H9 (cell line): ENCODE measurements at regions not wholly inside any gene's neighbourhood (a gene's known extent, or its start where the extent isn't known, plus 50 kb on each side); places are given as distances from the start of the nearest gene placed in this dataset.

ENCODE experiments used
- DNase-seq: peaks from one replicate; pipeline ENCODE4 v3.0.0-alpha.2; 2017
- H2AFZ ChIP-seq: one replicate; pipeline ENCODE4 v1.6.1; 2013; ENCODE audit warnings: mild to moderate bottlenecking, low read length, control low read depth, moderate library complexity
- H2AK5ac ChIP-seq: 2 replicates; pipeline ENCODE4 v1.6.1; 2013; ENCODE audit warnings: low read length, control low read depth, mixed read lengths; ENCODE audit not compliant: insufficient read length
- H2BK120ac ChIP-seq: one replicate; pipeline ENCODE4 v1.6.1; 2013; ENCODE audit warnings: low read depth, mild to moderate bottlenecking, low read length, control low read depth, inconsistent platforms; ENCODE audit not compliant: poor library complexity, severe bottlenecking
- H2BK12ac ChIP-seq: 2 replicates; pipeline ENCODE4 v1.6.1; 2013; ENCODE audit warnings: low read length, control low read depth, mixed read lengths, low read depth; ENCODE audit not compliant: insufficient read length
- H2BK15ac ChIP-seq: 2 replicates; pipeline ENCODE4 v1.6.1; 2013; ENCODE audit warnings: low read depth, low read length, control low read depth
- H2BK20ac ChIP-seq: one replicate; pipeline ENCODE4 v1.6.1; 2013; ENCODE audit warnings: low read depth, mild to moderate bottlenecking, low read length, control low read depth, inconsistent platforms; ENCODE audit not compliant: poor library complexity, severe bottlenecking
- H2BK5ac ChIP-seq: 2 replicates; pipeline ENCODE4 v1.6.1; 2013; ENCODE audit warnings: low read length, control low read depth, mixed read lengths; ENCODE audit not compliant: insufficient read length
- H3K14ac ChIP-seq: 2 replicates; pipeline ENCODE4 v1.6.1; 2013; ENCODE audit warnings: low read length, control low read depth; ENCODE audit not compliant: insufficient read depth
- H3K18ac ChIP-seq: 2 replicates; pipeline ENCODE4 v1.6.1; 2013; ENCODE audit warnings: low read depth, mild to moderate bottlenecking, mixed read lengths, low read length, control low read depth; ENCODE audit not compliant: insufficient read length
- H3K23ac ChIP-seq: 2 replicates; pipeline ENCODE4 v1.6.1; 2013; ENCODE audit warnings: low read length, control low read depth, mixed read lengths, low read depth; ENCODE audit not compliant: insufficient read length
- H3K23me2 ChIP-seq: 2 replicates; pipeline ENCODE4 v1.6.1; 2013; ENCODE audit warnings: low read depth, mild to moderate bottlenecking, mixed read lengths, low read length, control low read depth; ENCODE audit not compliant: insufficient read length, poor library complexity, severe bottlenecking
- H3K27ac ChIP-seq: 2 replicates; pipeline ENCODE4 v1.5.1; 2013; ENCODE audit warnings: low read length, control low read depth, mixed read lengths, low read depth; ENCODE audit not compliant: insufficient read length
- H3K27me3 ChIP-seq: 2 replicates; pipeline ENCODE4 v1.6.1; 2013; ENCODE audit warnings: low read length, control low read depth, inconsistent platforms; ENCODE audit not compliant: insufficient read depth
- H3K4ac ChIP-seq: 2 replicates; pipeline ENCODE4 v1.6.1; 2013; ENCODE audit warnings: low read depth, mild to moderate bottlenecking, control low read depth, inconsistent platforms, low read length, moderate library complexity
- H3K4me1 ChIP-seq: 2 replicates; pipeline ENCODE4 v1.6.1; 2013; ENCODE audit warnings: low read length, control low read depth, inconsistent platforms; ENCODE audit not compliant: insufficient read depth
- H3K4me2 ChIP-seq: 2 replicates; pipeline ENCODE4 v1.6.1; 2013; ENCODE audit warnings: low read length, control low read depth, mixed read lengths; ENCODE audit not compliant: insufficient read length, insufficient read depth
- H3K56ac ChIP-seq: 2 replicates; pipeline ENCODE4 v1.6.1; 2013; ENCODE audit warnings: low read depth, mild to moderate bottlenecking, mixed read lengths, low read length, control low read depth; ENCODE audit not compliant: insufficient read length
- H3K79me1 ChIP-seq: 2 replicates; pipeline ENCODE4 v1.6.1; 2013; ENCODE audit warnings: low read depth, mild to moderate bottlenecking, moderate library complexity, low read length, control low read depth, inconsistent platforms; ENCODE audit not compliant: insufficient read depth, poor library complexity, severe bottlenecking
- H3K79me2 ChIP-seq: 2 replicates; pipeline ENCODE4 v1.6.1; 2013; ENCODE audit warnings: low read length, control low read depth, inconsistent platforms; ENCODE audit not compliant: insufficient read depth
- H3K9ac ChIP-seq: 2 replicates; pipeline ENCODE4 v1.6.1; 2013; ENCODE audit warnings: low read length, control low read depth, mixed read lengths; ENCODE audit not compliant: insufficient read length; ENCODE audit errors: extremely low read depth
- H3K9me3 ChIP-seq: one replicate; pipeline ENCODE4 v1.6.1; 2013; ENCODE audit warnings: low read depth, low read length, inconsistent platforms; ENCODE audit not compliant: control insufficient read depth
- H3T11ph ChIP-seq: one replicate; pipeline ENCODE4 v1.6.1; 2013; ENCODE audit warnings: mild to moderate bottlenecking, low read length, control low read depth, inconsistent platforms
- H4K20me1 ChIP-seq: one replicate; pipeline ENCODE4 v1.6.1; 2013; ENCODE audit not compliant: control insufficient read depth, insufficient read length, insufficient read depth
- H4K5ac ChIP-seq: 2 replicates; pipeline ENCODE4 v1.6.1; 2013; ENCODE audit warnings: low read depth, mild to moderate bottlenecking, mixed read lengths, low read length, control low read depth; ENCODE audit not compliant: insufficient read length
- H4K8ac ChIP-seq: replicated peaks from 2 replicates; pipeline ENCODE4 v1.6.1; 2013; ENCODE audit warnings: low read length, control low read depth, mixed read lengths, low read depth; ENCODE audit not compliant: insufficient read length
- H4K91ac ChIP-seq: 2 replicates; pipeline ENCODE4 v1.6.1; 2013; ENCODE audit warnings: low read depth, mild to moderate bottlenecking, moderate library complexity, mixed read lengths, low read length, control low read depth; ENCODE audit not compliant: insufficient read length
- H3K27ac Mint-ChIP-seq, 3 experiments: 2 replicates in 2 of 3; 3 replicates in 1 of 3; pipeline ENCODE4 v1.8.0; 2020 to 2021; ENCODE audit warnings: mixed read lengths in 3 of 3, mild to moderate bottlenecking in 1 of 3, moderate library complexity in 1 of 3
- H3K27me3 Mint-ChIP-seq: 2 replicates; pipeline ENCODE4 v1.8.0; 2021; ENCODE audit warnings: low read depth, mild to moderate bottlenecking, moderate library complexity, mixed read lengths
- H3K36me3 Mint-ChIP-seq, 3 experiments: 2 replicates in 2 of 3; 3 replicates in 1 of 3; pipeline ENCODE4 v1.8.0; 2020 to 2021; ENCODE audit warnings: low read depth in 3 of 3, mixed read lengths in 3 of 3; ENCODE audit not compliant: insufficient read depth in 1 of 3
- H3K4me1 Mint-ChIP-seq, 2 experiments: 2 replicates each; pipeline ENCODE4 v1.8.0; 2020; ENCODE audit warnings: mixed read lengths in 2 of 2
- H3K4me3 Mint-ChIP-seq, 2 experiments: 2 replicates in 1 of 2; 3 replicates in 1 of 2; pipeline ENCODE4 v1.8.0; 2020 to 2021; ENCODE audit warnings: mild to moderate bottlenecking in 2 of 2, mixed read lengths in 2 of 2, moderate library complexity in 1 of 2
- H3K9me3 Mint-ChIP-seq, 2 experiments: 2 replicates in 1 of 2; 3 replicates in 1 of 2; pipeline ENCODE4 v1.8.0; 2020; ENCODE audit warnings: mild to moderate bottlenecking in 2 of 2, mixed read lengths in 2 of 2, moderate library complexity in 1 of 2
- WGBS: extraction: QIAGEN DNeasy Blood & Tissue Kit; methylation state at CpG from one replicate; pipeline ENCODE4 v1.1.7; 2013; ENCODE audit warnings: missing lambda C conversion rate, low lambda C conversion rate, mixed read lengths; ENCODE audit not compliant: insufficient read length; ENCODE audit errors: extremely low coverage; 5-methylcytosine and 5-hydroxymethylcytosine counted together
- TF ChIP-seq, protein P1 (sequence below): fragments of 200-600 bp; sonication (generic); conservative IDR thresholded peaks from 3 replicates; pipeline ENCODE4 v1.8.0; 2021; ENCODE audit warnings: antibody characterized with exemption, mild to moderate bottlenecking

DNA sequence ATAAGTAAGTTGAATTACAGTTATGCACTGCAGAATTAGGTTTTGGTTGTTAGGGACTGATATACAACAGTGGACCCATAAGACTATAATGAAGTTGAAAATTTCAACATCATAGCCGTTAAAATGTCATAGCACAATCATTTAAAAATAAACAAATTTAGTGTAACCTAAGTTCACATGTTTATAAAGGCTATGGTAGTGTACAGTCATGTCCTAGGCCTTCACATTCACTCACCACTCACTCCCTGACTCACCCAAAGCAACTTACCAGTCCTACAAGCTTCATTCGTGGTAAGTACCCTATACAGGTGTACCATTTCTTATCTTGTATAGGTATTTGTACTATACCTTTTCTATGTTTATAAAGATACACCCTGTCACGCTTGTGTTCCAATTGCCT, 113.7 kb downstream of the RAB11FIP2 start:
- no peaks in the 10 kb centered on the region for H3K27me3 ChIP-seq
- H3T11ph ChIP-seq = no peak overlapping the region
- H3K9me3 ChIP-seq = no peaks in the 10 kb centered on the region
- H3K9me3 Mint-ChIP-seq = peaks cover 8 to 10% of the 10 kb centered on the region in 2 experiments; a peak in 3 of 5 replicates
- peaks cover 7% of the 10 kb centered on the region; the same call in 1 of the 2 replicates for H3K4me1 ChIP-seq
- no peaks in the 10 kb centered on the region for H3K79me1 ChIP-seq
- no peaks in the 10 kb centered on the region; the same call in 1 of the 2 replicates for H3K27me3 Mint-ChIP-seq
- DNase-seq = no peak
- no peak overlapping the region for H4K5ac ChIP-seq
- H3K4me3 Mint-ChIP-seq = no peak overlapping the region
- H3K18ac ChIP-seq = no peak overlapping the region
- no peaks in the 10 kb centered on the region for H3K23me2 ChIP-seq
- H3K4ac ChIP-seq = no peak overlapping the region
- no peak overlapping the region for H2BK5ac ChIP-seq
- no peak overlapping the region for H4K8ac ChIP-seq
- no peaks in the 10 kb centered on the region for H4K20me1 ChIP-seq
- no peak overlapping the region for H3K27ac ChIP-seq
- peaks cover 0 to 4% (median 0%) of the 10 kb centered on the region in 3 experiments; a peak in 2 of 7 replicates for H3K36me3 Mint-ChIP-seq
- H3K4me2 ChIP-seq = no peak overlapping the region
- H3K27ac Mint-ChIP-seq = no peak overlapping the region
- H3K23ac ChIP-seq = no peak overlapping the region
- no CpG with 5 or more reads among the region's 3 CpGs for WGBS
- TF ChIP-seq, protein P1, sequence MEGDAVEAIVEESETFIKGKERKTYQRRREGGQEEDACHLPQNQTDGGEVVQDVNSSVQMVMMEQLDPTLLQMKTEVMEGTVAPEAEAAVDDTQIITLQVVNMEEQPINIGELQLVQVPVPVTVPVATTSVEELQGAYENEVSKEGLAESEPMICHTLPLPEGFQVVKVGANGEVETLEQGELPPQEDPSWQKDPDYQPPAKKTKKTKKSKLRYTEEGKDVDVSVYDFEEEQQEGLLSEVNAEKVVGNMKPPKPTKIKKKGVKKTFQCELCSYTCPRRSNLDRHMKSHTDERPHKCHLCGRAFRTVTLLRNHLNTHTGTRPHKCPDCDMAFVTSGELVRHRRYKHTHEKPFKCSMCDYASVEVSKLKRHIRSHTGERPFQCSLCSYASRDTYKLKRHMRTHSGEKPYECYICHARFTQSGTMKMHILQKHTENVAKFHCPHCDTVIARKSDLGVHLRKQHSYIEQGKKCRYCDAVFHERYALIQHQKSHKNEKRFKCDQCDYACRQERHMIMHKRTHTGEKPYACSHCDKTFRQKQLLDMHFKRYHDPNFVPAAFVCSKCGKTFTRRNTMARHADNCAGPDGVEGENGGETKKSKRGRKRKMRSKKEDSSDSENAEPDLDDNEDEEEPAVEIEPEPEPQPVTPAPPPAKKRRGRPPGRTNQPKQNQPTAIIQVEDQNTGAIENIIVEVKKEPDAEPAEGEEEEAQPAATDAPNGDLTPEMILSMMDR = no peak
- no peaks in the 10 kb centered on the region for H3K79me2 ChIP-seq
- H2BK120ac ChIP-seq = no peak overlapping the region
- no peak overlapping the region for H2BK20ac ChIP-seq
- peaks cover 33 to 35% of the 10 kb centered on the region in 2 experiments for H3K4me1 Mint-ChIP-seq
- no peak overlapping the region for H4K91ac ChIP-seq
- H3K56ac ChIP-seq = no peak overlapping the region
- no peak overlapping the region for H2AK5ac ChIP-seq
- H3K9ac ChIP-seq = no peak overlapping the region
- H3K14ac ChIP-seq = no peak overlapping the region
- no peak overlapping the region for H2BK15ac ChIP-seq
- no peak overlapping the region for H2AFZ ChIP-seq
- H2BK12ac ChIP-seq = no peak overlapping the region
